Activated naive CD8-positive, alpha-beta T cell treated with anti-CD3 and anti-CD28 coated beads, Interleukin-2, amount 50 U/mL, for 16 hours (primary cell): ENCODE measurements at regions not wholly inside any gene's neighbourhood (a gene's known extent, or its start where the extent isn't known, plus 50 kb on each side); places are given as distances from the start of the nearest gene placed in this dataset.

Experiments
- DNase-seq: peaks from one replicate; pipeline ENCODE4 v3.0.0-alpha.2; 2020; ENCODE audit warnings: low read depth, low spot score

GRCh38 chr1:222105393-222105737 is 363.5 kb upstream of the DUSP10 start:
- DNase-seq: no peak

GRCh38 chr1:222104694-222105392 is 363.0 kb upstream of the DUSP10 start:
- no peak for DNase-seq

- DNase-seq: no peak
Measured at GRCh38 chr1:222104097-222104496, 362.2 kb upstream of the DUSP10 start.

- DNase-seq: no peak
Measured at GRCh38 chr1:222099746-222100145, 357.9 kb upstream of the DUSP10 start.

- no peak for DNase-seq
Measured at GRCh38 chr1:222098404-222098803, 356.5 kb upstream of the DUSP10 start.

GRCh38 chr1:222097588-222097987 is 355.7 kb upstream of the DUSP10 start:
- no peak for DNase-seq

GRCh38 chr1:222096883-222097282 is 355.0 kb upstream of the DUSP10 start:
- DNase-seq: no peak

GRCh38 chr1:222096476-222096772 is 354.5 kb upstream of the DUSP10 start:
- no peak for DNase-seq

- no peak for DNase-seq
Measured at GRCh38 chr1:222095606-222096475, 354.0 kb upstream of the DUSP10 start.

- no peak for DNase-seq
Measured at GRCh38 chr1:222093518-222093917, 351.6 kb upstream of the DUSP10 start.

- no peak for DNase-seq
Measured at GRCh38 chr1:222090103-222090502, 348.2 kb upstream of the DUSP10 start.

GRCh38 chr1:222087221-222087920 is 345.5 kb upstream of the DUSP10 start:
- DNase-seq: no peak

- no peak for DNase-seq
Measured at GRCh38 chr1:222084996-222085395, 343.1 kb upstream of the DUSP10 start.

- no peak for DNase-seq
Measured at GRCh38 chr1:222084048-222084447, 342.2 kb upstream of the DUSP10 start.

GRCh38 chr1:222081859-222082258 is 340.0 kb upstream of the DUSP10 start:
- DNase-seq: no peak

- no peak for DNase-seq
Measured at GRCh38 chr1:222079566-222079965, 337.7 kb upstream of the DUSP10 start.

GRCh38 chr1:222077206-222077605 is 335.3 kb upstream of the DUSP10 start:
- no peak for DNase-seq

- DNase-seq: no peak
Measured at GRCh38 chr1:222074317-222074716, 332.4 kb upstream of the DUSP10 start.

- DNase-seq: no peak
Measured at GRCh38 chr1:222073307-222073995, 331.6 kb upstream of the DUSP10 start.

GRCh38 chr1:222071387-222071786 is 329.5 kb upstream of the DUSP10 start:
- DNase-seq: no peak

GRCh38 chr1:222068937-222069336 is 327.0 kb upstream of the DUSP10 start:
- no peak for DNase-seq

GRCh38 chr1:222068101-222068500 is 326.2 kb upstream of the DUSP10 start:
- no peak for DNase-seq
